ENCODE measurements at regions not wholly inside any gene's neighbourhood (a gene's known extent, or its start where the extent isn't known, plus 50 kb on each side); places are given as distances from the start of the nearest gene placed in this dataset.

- WGBS (ENCODE audit: low lambda C conversion rate, missing lambda C conversion rate): 88% methylated on average over 6 of the region's 6 CpGs
- H3K4me2 ChIP-seq: no peak overlapping the region
- no peaks in the 10 kb centered on the region for H3K36me3 ChIP-seq (replicated peaks; ENCODE audit: insufficient read depth, low read depth)
- H2AFZ ChIP-seq: no peak overlapping the region
- H4K20me1 ChIP-seq (ENCODE audit: insufficient read depth, poor library complexity, severe bottlenecking): no peaks in the 10 kb centered on the region
- H3K27ac ChIP-seq: no peak overlapping the region
- no peaks in the 10 kb centered on the region for H3K9me2 ChIP-seq (replicated peaks; ENCODE audit: insufficient read depth)
- H3K79me2 ChIP-seq: no peaks in the 10 kb centered on the region
- no peaks in the 10 kb centered on the region for H3K9me3 ChIP-seq (ENCODE audit: low read depth)
- DNase-seq (ENCODE audit: low spot score): no peak
- H3K4me1 ChIP-seq (ENCODE audit: insufficient read depth): no peaks in the 10 kb centered on the region
- H3K27me3 ChIP-seq: no peaks in the 10 kb centered on the region
- H3K4me3 ChIP-seq: no peak overlapping the region
- TF ChIP-seq EZH2phosphoT487 (IDR thresholded peaks at IDR 0.05; ENCODE audit: low read depth, severe bottlenecking, unreplicated experiment) (no peak), EZH2 (IDR thresholded peaks at IDR 0.05; ENCODE audit: borderline replicate concordance) (no peak), CTCF (IDR thresholded peaks at IDR 0.05; ENCODE audit: poor library complexity) (no peak)
Observed at GRCh38 chr6:14875481-14876063, 370.3 kb upstream of the JARID2 start.

DNA sequence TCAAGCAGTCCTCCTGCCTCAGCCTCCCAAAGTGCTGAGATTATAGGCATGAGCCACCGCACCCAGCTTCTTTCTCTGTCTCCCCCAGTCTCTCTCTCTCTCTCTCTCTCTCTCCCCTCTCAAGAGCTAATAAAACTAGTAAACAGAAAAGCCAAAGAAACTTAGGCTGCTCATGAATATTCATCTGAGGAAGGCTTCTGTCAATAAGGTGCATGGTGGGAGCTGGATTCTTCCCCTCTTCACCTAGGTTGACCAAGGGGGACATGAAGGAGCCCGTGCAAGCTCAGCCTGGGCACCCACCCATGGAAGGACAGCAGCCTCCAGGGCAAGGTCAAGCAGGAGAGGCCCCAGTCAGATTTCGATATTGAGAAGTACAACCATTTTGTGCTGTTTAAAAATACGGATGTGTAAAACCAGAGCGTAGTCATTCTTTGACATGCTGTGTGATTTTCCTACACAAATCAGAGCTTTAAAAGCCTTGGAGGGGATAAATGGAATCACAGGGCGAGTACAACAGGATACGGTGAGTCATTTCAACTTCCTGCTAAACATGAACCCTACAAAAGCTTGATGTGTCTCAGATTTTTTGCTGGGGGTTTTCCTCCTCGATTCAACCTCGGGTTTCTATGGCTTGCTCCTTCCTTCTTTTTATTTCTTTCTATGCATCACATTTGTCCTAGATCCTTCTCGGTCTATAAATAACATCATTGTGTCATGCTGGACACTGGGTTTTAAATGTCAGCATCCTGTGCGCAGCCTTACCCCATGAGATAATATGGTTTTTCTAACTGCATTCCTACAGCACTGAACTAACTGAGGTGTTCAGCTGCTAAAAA is 368.9 kb upstream of the JARID2 start:
- H3K27ac ChIP-seq: no peak overlapping the region
- H3K4me2 ChIP-seq: no peak overlapping the region
- no peaks in the 10 kb centered on the region for H3K4me1 ChIP-seq (ENCODE audit: insufficient read depth)
- DNase-seq (ENCODE audit: low spot score): no peak
- no peaks in the 10 kb centered on the region for H3K9me2 ChIP-seq (replicated peaks; ENCODE audit: insufficient read depth)
- no peaks in the 10 kb centered on the region for H3K36me3 ChIP-seq (replicated peaks; ENCODE audit: insufficient read depth, low read depth)
- H3K4me3 ChIP-seq: no peak overlapping the region
- no peak for TF ChIP-seq EZH2phosphoT487 (IDR thresholded peaks at IDR 0.05; ENCODE audit: low read depth, severe bottlenecking, unreplicated experiment)
- H2AFZ ChIP-seq: no peak overlapping the region
- no peaks in the 10 kb centered on the region for H3K79me2 ChIP-seq
- H3K9me3 ChIP-seq (ENCODE audit: low read depth): no peaks in the 10 kb centered on the region
- H3K27me3 ChIP-seq: no peaks in the 10 kb centered on the region
- H4K20me1 ChIP-seq (ENCODE audit: insufficient read depth, poor library complexity, severe bottlenecking): no peaks in the 10 kb centered on the region
- WGBS (ENCODE audit: low lambda C conversion rate, missing lambda C conversion rate): 70% methylated on average over 11 of the region's 11 CpGs

GRCh38 chr6:14877758-14878157 is 368.1 kb upstream of the JARID2 start:
- Histone ChIP-seq H3K79me2 (no peaks in the 10 kb centered on the region), H3K9me2 (replicated peaks; ENCODE audit: insufficient read depth) (no peaks in the 10 kb centered on the region), H3K4me2 (no peak overlapping the region), H3K4me3 (no peak overlapping the region), H2AFZ (no peak overlapping the region), H3K4me1 (ENCODE audit: insufficient read depth) (peaks cover 6% of the 10 kb centered on the region), H3K36me3 (replicated peaks; ENCODE audit: insufficient read depth, low read depth) (no peaks in the 10 kb centered on the region), H4K20me1 (ENCODE audit: insufficient read depth, poor library complexity, severe bottlenecking) (no peaks in the 10 kb centered on the region), H3K9me3 (ENCODE audit: low read depth) (no peaks in the 10 kb centered on the region), H3K27ac (no peak overlapping the region), H3K27me3 (no peaks in the 10 kb centered on the region)
- 98% methylated on average over 3 of the region's 3 CpGs for WGBS (ENCODE audit: low lambda C conversion rate, missing lambda C conversion rate)
- no peak for TF ChIP-seq EZH2phosphoT487 (IDR thresholded peaks at IDR 0.05; ENCODE audit: low read depth, severe bottlenecking, unreplicated experiment)
- DNase-seq (ENCODE audit: low spot score): no peak

GRCh38 chr6:14880052-14880451 is 365.8 kb upstream of the JARID2 start:
- TF ChIP-seq CTCF (IDR thresholded peaks at IDR 0.05; ENCODE audit: poor library complexity) (no peak), EZH2phosphoT487 (IDR thresholded peaks at IDR 0.05; ENCODE audit: low read depth, severe bottlenecking, unreplicated experiment) (no peak), EZH2 (IDR thresholded peaks at IDR 0.05; ENCODE audit: borderline replicate concordance) (no peak)
- no peaks in the 10 kb centered on the region for H4K20me1 ChIP-seq (ENCODE audit: insufficient read depth, poor library complexity, severe bottlenecking)
- DNase-seq (ENCODE audit: low spot score): no peak
- no peak overlapping the region for H3K4me3 ChIP-seq
- H3K9me3 ChIP-seq (ENCODE audit: low read depth): no peaks in the 10 kb centered on the region
- no peak overlapping the region for H3K27ac ChIP-seq
- H3K9me2 ChIP-seq (replicated peaks; ENCODE audit: insufficient read depth): no peaks in the 10 kb centered on the region
- no peaks in the 10 kb centered on the region for H3K79me2 ChIP-seq
- no peaks in the 10 kb centered on the region for H3K36me3 ChIP-seq (replicated peaks; ENCODE audit: insufficient read depth, low read depth)
- H3K4me2 ChIP-seq: no peak overlapping the region
- peaks cover 6% of the 10 kb centered on the region for H3K4me1 ChIP-seq (ENCODE audit: insufficient read depth)
- no peak overlapping the region for H2AFZ ChIP-seq
- no peaks in the 10 kb centered on the region for H3K27me3 ChIP-seq
- 95% methylated on average over 9 of the region's 9 CpGs for WGBS (ENCODE audit: low lambda C conversion rate, missing lambda C conversion rate)
